ENCODE measurements at regions not wholly inside any gene's neighbourhood (a gene's known extent, or its start where the extent isn't known, plus 50 kb on each side); places are given as distances from the start of the nearest gene placed in this dataset.
"Not testable (repeated sequence)": the region's sequence is repeated elsewhere in the genome, so short reads cannot be mapped to it uniquely, and the experiment has no call there.

DNA sequence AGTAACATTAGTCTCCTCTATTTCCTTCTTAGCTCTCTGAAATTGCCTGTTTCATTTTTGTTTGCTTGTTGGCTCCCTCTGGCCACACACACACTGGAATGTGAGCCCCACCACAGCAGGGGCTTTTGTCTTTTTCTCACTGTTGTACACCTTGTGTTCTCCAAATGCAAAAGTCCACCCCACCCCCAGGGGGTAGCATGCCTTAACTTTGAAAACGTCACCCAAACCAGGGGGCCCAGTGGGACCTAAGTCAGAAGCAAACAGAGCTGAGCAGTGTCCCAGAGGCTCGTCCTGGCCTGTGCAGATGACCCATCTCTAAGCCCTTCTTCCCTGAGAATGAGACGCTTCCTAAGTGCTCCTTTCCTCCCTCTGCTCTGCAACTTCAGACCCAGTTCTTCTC lies 614.1 kb downstream of the UQCRFS1 start:
- no peak for DNase-seq (ENCODE audit: low spot score)

DNA sequence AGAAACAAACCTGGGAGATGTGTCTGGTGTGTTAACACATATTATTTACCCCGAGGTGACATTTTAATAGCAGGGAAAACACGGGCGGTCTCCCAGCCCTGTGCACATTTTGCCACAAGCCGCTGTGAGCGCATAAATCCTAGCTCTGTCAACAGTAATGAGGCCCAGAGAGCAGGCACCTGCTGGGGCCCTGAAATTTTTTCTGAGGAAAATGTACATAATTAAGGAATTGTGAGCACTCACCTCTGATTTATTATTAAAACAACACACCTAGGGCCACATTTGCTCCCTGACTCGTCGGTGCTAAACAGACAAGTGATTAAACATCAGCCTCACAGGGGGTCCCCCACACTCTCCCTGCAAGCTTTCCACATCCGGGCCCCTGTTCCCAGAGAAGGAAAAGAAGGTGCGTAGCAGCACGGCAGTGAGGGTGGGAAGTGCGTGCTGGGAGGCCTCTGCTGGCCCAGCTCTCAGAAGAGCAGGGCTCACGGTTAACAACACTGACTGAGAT lies 616.3 kb downstream of the UQCRFS1 start:
- no peak for DNase-seq (ENCODE audit: low spot score)

DNA sequence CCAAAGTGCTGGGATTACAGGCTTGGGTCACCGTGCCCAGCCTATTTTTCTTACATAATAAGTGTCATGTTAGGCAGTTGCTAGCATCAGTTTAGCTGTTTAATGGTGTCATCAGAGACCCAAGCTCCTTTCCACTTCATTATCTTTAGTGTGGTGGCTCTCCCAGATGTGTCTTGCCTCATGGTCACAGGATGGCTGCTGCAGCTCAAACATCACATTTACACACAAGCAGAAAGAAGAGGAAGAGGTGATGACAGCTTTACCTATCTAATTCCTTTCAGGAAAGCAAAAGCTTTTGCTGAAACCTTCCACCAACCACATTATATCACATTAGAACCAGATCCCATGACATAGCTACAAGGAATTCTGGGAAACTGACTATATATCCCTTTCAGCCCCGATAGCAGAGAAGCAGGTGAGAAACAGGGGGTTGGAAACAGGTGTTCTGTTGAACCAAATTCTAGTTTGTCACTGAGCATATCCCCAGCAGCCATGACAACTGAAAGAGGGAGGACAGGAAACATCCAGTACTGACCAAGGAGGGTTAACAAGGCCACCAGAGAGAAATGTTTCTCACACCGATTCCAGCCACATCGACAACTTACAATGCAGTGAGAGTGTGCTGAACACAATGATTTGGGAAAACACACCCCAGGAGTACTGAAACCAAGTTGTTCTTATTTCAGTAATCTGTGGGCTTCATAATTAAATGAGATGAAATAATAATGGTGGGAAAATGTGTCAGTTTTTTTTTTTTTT lies 617.0 kb downstream of the UQCRFS1 start:
- DNase-seq (ENCODE audit: low spot score): no peak

DNA sequence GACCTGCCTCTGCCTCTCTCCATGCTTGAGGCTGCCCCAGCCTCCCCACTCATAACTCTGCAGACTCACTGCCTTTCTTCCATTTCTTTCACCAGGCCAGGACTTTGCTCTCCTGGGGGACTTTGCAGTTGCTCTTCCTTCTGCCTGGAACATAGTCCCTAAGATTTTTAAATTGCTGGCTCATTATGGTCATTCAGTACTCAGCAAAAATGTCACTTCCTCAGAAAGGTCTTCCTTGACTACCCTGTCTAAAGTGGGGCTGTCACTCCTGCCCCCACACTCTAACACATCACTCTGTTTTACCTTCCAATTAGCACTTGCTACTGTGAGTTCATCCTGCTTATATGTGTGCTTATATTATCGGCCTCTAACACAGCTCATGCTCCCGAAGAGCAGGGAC lies 618.2 kb downstream of the UQCRFS1 start:
- DNase-seq (ENCODE audit: low spot score): no peak

DNA sequence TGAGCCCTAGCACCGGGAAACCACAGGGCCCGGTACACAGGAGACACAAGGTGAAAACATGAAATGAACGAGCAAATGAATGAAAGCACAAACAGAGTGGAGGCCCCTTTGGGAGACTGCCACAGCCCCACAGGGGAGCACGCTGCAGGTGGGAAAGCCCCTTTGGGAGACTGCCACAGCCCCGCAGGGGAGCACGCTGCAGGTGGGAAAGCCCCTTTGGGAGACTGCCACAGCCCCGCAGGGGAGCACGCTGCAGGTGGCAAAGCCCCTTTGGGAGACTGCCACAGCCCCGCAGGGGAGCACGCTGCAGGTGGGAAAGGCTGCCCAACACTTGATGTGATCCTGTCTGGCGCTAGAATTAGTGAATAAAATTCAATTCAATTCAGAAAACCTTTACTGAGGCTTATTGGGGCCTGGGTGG lies 623.0 kb downstream of the UQCRFS1 start:
- not testable (repeated sequence) for DNase-seq (ENCODE audit: low spot score)

DNA sequence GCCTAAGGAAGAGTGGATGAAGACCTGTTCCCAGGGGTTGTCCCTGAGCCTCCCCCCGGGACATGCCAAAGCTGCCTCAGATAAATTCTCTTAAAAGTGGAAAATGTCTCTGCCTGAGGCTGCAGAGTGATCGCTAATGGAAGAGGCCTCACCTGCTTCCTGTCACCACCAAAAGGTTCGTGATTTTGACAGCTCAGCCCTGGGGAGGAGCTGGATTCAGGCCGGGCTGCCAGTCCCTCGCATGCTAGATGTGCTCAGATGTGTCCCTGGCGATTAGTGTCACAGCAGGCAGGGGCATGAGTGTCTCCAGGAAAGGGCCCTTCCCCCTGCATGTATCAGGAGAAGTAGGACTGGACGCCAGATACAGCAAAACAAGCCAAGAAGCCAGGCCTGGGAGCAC lies 626.5 kb downstream of the UQCRFS1 start:
- no peak for DNase-seq (ENCODE audit: low spot score)

DNA sequence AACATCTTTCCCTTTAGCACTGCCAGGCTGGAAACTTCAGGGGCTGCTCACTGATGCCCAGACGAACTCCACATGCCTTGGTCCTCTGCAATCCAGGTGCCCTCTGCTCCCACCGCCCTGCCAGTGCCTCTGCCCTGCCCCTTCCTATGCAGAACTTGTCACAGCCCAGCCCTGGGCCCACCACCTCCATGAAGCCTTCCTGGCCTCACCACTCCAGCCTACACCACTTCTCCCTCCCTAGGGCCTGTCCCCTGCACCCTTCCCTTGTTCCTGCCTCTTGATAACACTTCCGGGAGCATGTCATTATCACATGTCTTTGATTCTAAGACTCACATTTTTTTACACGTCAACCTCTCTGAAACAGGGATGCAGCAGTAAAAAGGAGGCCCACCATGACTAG lies 627.2 kb downstream of the UQCRFS1 start:
- no peak for DNase-seq (ENCODE audit: low spot score)

DNA sequence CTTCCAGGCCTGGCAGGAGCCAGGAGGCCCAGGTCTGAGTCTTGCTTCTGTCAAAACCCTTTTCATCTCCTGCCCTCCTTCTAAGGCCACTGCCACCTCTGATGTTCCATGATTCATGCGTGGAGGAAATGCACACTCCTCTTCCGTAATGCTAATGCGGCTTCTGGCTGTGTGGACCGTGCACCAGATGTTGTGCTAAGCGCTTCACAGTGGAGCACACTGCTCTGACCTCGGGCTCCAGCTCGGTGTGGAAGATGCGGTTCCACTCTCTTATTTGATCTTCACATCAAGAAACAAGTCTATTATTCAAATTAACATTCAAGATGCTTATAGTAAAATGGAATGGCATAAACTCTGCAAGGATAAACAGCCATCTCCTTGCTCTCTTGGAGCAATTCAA lies 629.2 kb downstream of the UQCRFS1 start:
- no peak for DNase-seq (ENCODE audit: low spot score)

DNA sequence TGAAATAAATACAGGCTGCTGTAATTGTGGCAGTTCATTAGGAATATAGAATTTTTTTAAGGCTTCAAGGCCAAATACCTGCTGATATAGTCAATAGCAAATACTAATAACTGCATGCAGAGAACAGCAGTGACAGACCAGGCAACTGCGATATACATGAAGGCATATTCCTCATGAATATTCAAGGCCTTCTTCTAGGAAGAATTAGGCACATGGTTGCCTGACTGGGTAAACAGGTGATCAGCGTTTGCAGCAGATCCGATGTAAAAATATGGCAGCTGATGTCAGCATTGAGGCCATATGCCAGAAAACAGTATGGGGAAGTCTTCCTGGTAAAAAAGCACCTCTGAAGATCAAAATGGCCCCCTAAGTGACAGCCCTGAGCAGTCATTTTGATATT lies 629.7 kb downstream of the UQCRFS1 start:
- DNase-seq (ENCODE audit: low spot score): no peak

DNA sequence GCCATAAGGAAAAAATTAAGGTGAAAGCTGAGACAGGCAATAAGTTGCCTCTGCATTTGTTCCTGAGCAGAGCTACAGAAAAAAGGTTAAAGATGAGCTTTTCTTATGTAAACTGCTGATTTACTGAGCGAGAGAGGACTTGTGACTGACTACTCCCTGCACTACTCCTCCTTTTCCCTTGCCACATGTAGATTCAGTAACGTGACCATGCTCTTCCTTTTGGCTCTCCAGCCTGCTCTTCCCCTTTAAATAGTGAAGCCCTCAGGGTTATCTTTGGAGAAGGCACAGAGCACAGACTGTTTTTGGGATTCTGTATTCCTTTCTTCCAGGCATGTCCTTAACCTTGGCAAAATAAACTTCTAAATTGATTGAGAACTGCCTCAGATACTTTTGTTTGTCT lies 630.2 kb downstream of the UQCRFS1 start:
- DNase-seq (ENCODE audit: low spot score): no peak

DNA sequence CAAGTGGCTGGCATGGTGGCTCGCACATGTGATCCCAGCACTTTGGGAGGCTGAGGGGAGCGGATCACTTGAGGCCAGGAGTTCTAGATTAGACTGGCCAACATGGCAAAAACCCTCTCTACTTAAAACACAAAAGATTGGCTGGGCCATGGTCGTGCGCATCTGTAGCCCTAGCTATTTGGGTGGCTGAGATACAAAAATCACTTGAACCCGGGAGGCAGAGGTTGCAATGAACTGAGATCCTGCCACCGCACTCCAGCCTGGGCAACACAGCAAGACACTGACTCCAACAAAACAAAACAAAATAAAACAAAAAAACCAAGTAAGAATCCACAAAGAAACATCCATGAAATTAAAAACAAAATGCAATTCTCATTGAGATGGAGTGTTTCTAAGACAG lies 630.6 kb downstream of the UQCRFS1 start:
- no peak for DNase-seq (ENCODE audit: low spot score)

DNA sequence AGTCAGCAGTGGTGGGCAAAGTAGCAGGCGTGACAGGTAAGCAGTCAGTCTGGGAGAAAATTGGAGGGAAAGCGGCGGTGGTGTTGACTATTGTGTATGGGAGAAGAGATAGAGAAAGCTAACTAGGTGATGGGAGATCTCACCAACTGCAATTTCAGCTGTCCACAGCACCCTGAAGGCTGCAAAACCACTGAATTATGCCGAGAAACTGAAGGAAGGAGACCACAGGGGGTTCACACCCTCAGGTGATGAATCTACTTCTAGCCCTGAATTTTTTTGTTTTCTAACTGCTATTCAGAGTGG lies 631.5 kb downstream of the UQCRFS1 start:
- no peak for DNase-seq (ENCODE audit: low spot score)

DNA sequence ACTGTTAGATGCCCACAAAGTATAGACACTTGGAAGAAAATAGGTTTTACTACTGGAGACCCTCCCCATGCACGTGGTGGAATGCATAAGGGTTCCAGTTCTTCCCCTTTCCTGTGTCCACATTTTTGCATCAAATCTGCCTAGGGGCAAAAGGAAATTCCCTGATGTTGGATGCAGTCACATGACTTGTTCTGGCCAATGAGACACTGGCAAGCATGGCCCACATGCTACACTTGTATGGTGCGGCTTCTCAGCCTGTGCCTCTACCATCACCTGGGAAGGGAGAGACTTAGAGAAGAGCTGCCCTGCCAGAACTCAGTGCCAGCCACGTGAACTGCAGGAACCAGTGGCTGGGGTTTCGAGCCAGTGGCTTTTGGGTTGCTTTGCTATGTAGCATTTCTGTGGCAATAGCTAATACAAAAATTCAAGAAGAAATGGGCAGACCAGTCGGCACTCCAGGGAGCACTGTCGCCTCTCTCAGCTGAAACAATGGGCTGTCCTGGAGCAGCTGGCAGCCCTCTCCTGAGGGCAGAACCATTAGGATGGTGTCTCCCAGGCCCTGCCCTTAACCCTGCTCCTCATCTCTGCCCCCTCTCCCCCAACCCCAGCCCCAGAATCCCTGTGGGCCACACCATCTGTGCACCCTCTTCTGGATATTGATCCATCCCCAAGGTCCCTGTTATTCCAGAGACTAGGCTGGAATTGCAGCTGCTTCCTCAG lies 634.0 kb downstream of the UQCRFS1 start:
- DNase-seq (ENCODE audit: low spot score): no peak

DNA sequence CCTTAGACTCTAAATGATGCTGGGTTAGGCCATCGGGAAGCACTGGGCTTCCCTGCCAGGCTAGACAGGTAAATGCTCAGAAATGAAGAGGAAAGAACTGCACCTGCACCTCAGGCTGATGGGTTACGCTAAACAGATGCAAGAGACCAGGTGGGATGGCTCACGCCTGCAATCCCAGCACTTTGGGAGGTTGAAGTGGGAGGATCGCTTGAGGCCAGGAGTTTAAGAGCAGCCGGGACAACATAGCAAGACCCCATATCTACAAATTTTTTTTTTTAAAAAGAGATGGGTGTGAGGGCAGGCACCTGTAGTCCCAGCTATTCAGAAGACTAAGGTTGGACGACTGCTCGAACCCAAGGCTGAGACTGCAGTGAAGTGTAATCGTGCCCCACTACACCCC lies 634.7 kb downstream of the UQCRFS1 start:
- DNase-seq (ENCODE audit: low spot score): no peak

DNA sequence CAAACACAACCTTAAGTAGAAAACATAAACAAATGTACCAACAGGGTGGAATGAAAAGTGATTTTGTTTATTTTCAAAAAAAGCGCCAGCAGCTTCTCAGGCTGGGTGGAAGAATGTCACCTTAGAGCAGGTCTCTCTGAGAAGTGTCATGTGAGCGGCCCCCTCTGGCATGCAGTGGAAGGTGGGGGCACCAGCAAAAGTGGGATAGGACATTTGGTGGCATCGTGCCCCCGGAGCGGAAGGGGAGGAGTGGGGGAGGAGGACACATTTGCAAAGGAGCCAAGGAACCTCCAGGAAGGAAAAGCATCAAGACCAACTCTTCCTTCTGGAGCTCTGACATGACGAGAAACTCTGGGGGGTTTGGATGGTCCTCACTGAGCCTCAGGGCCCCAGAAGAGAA lies 635.3 kb downstream of the UQCRFS1 start:
- DNase-seq (ENCODE audit: low spot score): no peak

DNA sequence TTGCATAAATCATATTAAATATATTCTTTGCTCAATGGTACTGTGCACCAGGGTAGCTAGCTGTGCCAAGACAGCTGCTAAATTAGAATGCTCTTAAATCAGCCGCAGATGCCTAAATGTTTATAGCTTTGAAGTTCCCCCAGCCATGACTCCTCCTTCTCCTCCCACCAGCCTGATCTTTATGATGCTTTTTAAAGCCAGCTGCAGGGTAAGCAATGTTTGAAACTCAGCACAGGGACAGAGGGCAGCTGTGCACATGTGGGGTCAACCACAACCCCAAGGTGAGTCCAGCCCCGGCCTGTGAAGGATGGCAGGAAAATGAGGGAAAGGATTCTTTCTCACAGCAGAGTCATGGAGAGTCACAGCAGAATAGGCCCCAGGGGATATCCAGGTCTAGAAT lies 635.7 kb downstream of the UQCRFS1 start:
- DNase-seq (ENCODE audit: low spot score): no peak

DNA sequence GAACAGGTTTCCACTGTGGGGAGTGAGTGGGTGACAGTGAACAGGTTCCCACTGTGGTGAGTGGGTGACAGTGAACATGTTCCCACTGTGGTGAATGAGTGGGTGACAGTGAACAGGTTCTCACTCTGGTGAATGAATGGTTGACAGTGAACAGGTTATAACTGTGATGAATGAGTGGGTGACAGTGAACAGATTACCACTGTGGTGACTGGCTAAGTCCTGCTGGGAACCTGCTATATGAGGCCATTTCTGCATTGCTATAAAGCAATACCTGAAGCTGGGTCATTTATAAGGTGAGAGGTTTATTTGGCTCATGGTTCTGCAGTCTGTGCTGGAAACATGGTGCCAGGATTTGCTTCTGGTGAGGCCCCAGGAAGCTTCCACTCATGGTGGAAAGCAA lies 637.1 kb downstream of the UQCRFS1 start:
- DNase-seq (ENCODE audit: low spot score): no peak

DNA sequence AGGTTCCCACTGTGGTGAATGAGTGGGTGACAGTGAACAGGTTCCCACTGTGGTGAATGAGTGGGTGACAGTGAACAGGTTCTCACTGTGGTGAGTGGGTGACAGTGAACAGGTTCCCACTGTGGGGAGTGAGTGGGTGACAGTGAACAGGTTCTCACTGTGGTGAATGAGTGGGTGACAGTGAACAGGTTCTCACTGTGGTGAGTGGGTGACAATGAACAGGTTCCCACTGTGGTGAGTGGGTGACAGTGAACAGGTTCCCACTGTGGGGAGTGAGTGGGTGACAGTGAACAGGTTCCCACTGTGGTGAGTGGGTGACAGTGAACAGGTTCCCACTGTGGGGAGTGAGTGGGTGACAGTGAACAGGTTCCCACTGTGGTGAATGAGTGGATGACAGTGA lies 637.6 kb downstream of the UQCRFS1 start:
- DNase-seq (ENCODE audit: low spot score): not testable (repeated sequence)

DNA sequence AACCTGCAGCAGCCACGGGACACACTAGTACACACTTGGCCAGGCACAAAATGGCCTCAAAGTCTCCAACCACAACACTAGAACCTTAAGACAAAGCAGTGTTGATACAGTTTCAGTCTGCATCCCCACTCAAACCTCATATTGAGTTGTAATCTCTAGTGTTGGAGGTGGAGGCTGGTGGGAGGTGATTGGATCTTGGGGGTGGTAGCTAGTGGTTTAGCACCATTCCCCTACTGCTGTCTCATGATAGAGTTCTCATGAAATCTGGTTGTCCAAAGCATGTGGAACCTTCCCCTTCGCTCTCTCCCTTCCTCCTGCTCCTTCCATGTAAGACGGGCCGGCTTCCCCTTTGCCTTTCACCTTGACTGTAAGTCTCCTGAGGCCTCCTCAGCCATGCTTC lies 638.7 kb downstream of the UQCRFS1 start:
- no peak for DNase-seq (ENCODE audit: low spot score)

DNA sequence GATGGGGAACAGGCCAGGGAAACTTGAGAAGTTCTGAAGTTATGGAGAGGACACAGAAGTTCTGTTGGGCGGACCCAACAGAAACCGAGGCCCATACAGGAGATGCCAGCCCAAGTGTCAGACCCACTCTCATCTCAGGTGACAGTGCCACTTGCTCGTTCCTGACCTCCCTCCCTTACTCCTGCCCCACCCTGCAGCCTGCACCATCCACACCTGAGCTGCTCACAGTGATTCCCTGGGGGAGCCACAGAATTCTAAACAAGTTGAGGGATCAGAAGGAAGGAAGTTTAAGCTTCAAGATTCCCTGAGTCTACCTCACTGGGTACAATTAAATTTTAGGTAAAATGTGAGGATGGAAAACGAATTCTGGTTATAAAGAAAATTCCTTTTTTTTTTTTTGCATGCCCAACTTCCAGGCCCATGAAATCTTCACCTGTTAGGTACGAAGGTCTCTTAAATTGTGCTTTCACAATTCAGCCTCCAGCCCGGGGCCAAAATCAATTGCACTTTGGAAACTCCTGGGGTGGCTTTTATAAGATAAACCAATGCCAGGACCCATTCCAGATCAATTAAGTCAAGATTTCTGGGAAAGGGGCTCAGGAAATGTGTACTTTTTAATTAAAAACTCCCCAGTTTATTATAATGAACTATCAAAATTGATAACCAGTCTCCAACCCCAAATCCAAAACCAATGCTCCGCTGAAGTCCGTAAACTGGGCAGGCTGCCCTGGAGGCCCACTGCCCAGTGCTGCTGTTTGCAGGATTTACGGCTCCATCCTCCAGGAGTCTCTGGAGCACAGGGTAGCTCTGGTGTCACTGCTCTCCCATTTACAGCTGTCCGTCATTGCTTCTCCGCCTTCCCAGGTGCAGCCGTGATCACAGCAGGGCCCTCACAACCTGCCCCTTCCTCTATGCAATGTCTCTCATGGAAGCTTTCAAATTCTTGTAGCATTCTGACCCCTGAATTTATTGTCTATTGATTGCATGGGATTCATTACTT lies 643.5 kb downstream of the UQCRFS1 start:
- no peak for DNase-seq (ENCODE audit: low spot score)

DNA sequence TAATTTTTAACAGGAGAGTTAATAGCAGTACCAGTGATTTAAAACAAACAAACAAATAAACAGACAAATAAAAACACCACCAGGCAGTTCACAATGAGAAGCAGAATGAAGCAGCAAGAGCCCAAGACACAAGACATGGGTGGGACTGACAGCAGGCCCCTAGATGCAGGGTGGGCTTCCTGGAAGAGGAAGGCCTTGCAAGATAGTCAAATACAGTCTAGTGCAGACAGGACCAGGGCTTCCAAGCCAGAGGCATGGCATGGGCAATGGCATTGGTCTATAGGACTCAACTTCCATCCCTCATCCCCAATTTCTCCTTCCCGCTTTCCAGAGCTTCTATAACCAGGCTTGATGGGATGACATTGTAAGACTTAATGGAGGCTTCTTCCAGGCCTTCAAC lies 645.1 kb downstream of the UQCRFS1 start:
- no peak for DNase-seq (ENCODE audit: low spot score)

All from hematopoietic multipotent progenitor cell treated with erythropoietin and hydrocortisone succinate and interleukin-3 and kit ligand, for 17 days (in vitro differentiated cells).